GM21737 (cell line): ENCODE measurements at regions not wholly inside any gene's neighbourhood (a gene's known extent, or its start where the extent isn't known, plus 50 kb on each side); places are given as distances from the start of the nearest gene placed in this dataset.

ENCODE experiments used
- ATAC-seq: cut with Tn5 transposase; IDR thresholded peaks from one replicate; pipeline ENCODE4 v1.9.1; 2021; ENCODE audit warnings: mild to moderate bottlenecking, moderate library complexity; ENCODE audit not compliant: unreplicated experiment

DNA sequence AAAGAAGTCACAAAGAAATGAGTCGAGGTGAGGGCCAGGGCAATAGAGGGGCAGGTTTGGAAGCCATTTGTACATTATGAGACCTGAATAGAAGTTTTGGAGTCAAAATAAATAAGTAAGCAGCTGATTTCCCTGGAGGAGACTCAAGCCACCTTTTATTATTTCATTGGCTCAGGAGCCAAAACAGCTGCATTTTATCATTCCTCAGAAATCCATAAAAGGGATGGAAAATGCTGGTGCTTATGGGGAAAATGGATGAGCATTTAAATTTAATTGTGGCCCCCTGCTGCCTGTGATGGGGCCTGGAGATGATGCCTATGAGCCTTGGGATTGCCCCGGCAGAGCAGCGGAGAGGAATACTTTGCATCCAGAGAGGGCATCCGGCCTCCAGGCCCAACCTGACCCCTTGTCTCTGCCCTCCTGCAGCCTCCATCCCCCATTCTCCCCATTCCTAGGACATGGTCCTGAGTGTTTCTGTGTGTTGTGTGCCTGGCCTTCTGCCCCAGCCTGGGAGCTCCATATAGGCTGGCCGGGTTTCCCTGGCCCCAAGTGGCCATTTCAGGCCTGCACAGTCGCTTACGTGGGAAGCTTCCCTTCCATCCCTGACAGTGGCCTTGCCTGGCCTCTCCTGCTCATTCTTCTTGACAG lies 296.8 kb upstream of the ZMIZ1 start:
- ATAC-seq: no peak

DNA sequence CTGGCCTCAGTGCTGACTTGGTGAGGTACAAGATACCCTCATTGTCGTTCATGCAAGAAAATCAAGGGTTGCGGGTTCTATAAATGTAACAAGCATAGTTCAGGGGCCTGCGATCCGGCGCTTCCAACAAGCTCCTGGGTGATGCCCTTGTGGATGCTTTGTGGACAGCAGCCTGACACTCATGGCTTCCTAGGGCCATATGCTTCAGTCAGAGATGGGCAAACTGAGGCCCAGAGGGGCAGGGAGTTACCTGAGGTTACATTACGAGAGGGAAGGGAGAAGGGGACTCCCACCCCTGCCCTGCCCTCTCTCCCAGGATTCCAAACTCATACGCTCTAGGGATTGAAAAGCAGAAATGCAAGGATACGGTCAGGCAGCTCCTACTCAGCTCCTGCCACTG lies 296.3 kb upstream of the ZMIZ1 start:
- ATAC-seq: no peak

DNA sequence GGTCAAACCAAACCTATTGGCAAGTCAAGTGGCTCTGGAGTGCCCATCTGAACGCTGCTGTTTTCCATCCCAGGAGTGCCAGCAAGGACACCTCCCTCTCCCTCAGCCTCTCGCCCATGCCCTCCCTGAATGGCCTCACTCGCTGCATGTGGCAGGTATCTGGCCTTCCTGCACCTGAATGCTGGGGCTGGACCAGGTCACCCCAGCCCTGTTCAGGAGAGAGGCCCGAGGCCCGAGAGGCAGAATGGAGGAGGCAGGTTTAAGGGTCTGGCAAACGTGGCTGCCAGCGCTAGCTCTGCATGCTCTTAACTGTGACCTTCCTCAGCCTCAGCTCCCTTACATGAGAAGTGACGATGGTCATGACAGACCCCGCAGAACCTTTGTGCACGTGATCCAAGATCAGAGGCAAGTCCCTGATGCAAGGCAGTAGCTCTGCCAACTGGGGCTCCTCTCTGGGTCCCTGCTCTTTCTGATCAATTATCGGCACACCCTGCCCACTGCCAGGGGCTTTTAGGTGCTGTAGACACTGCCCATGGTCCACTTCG lies 295.7 kb upstream of the ZMIZ1 start:
- ATAC-seq: no peak

- ATAC-seq: no peak
Measured at GRCh38 chr10:78774614-78774998, 294.2 kb upstream of the ZMIZ1 start.

- ATAC-seq: no peak
Measured at GRCh38 chr10:78774999-78775711, 293.6 kb upstream of the ZMIZ1 start.

- ATAC-seq: no peak
Measured at GRCh38 chr10:78775891-78776290, 292.9 kb upstream of the ZMIZ1 start.

GRCh38 chr10:78776756-78777155 lies 292.0 kb upstream of the ZMIZ1 start:
- no peak for ATAC-seq

GRCh38 chr10:78777466-78777865 lies 291.3 kb upstream of the ZMIZ1 start:
- no peak for ATAC-seq

DNA sequence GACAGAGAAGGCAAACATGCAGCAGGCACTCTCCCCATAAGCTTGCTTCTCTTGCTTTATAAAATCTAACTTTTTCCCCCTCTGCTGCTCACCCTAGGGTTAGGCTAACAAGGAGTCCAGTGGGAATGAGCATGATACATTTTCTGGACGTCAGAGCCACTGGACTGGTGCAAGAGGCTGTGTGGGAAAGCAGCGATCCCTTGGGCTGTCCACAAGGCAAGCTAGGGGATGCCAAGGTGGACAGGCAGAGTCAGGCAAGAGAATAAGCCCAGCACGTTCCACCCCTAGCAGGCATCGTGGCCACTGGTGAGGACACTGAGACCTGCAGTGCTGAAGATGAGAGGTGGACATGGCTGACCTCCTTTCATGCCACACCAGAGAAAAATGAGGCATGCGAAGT lies 290.9 kb upstream of the ZMIZ1 start:
- no peak for ATAC-seq

DNA sequence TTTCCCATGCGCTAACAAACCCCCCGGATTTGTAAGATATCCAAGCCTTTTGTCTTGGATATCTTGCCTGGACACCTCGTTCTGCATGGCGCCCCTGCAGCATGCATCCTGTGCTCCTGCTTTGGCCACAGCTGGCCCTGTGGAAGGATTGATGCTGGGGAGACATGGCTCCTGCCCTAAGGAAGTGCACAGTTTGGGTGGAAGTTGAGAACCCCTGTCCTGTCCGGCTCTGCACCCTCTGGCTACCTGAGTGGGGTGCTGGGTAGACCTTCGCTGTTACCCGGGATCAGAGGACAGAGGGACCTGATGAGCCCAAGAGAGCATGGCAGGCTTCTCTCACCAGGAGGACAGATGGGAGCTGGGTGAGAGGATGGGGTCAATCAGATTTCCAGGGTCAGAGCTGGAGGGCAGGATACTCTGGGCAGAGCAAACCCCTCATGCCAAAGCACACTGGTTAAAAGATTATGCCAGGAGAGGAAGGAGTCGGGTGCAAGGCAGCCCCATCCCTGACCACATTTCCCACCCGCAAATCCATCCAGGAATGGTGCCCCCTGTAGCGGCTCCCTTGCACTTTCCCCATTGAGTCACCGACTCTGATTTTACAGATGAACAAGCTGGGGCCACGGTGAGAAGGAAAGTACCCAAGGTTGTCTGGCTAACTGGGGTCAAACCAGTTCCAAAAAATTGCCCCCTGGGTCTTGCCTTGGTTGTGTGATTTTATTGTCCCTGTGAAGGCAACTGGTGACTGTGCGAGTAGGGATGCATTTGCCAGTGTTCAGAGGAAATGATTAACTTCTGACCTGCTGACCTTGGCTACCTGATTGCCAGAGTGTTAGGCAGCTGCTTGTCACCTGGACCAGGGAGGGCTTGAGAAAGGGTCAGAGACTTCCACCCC lies 290.1 kb upstream of the ZMIZ1 start:
- ATAC-seq: no peak

- no peak for ATAC-seq
Measured at GRCh38 chr10:78779339-78779955, 289.3 kb upstream of the ZMIZ1 start.

DNA sequence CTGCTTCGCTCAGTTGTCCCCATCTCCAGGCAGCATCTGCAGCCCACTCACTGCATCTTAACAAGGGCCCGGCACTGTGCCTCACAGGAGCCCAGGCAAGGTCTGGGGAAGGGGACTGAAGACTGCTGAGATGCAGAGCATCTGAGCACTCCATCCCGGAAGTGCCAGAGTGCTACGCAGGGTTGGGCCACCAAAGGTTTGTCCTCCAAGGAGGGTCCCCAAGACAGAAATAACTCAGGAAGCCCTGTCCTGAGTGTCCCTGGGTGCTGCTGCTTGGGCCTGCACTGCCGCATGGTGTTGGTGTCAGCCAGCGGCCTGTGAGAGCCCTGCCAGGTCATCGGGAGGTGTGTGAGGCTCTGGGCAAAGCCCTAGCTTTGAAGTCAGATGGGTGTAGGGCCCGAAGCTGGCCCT lies 288.2 kb upstream of the ZMIZ1 start:
- no peak for ATAC-seq

- ATAC-seq: no peak
Measured at GRCh38 chr10:78781251-78781913, 287.4 kb upstream of the ZMIZ1 start.

GRCh38 chr10:78781991-78782390 lies 286.8 kb upstream of the ZMIZ1 start:
- ATAC-seq: no peak

DNA sequence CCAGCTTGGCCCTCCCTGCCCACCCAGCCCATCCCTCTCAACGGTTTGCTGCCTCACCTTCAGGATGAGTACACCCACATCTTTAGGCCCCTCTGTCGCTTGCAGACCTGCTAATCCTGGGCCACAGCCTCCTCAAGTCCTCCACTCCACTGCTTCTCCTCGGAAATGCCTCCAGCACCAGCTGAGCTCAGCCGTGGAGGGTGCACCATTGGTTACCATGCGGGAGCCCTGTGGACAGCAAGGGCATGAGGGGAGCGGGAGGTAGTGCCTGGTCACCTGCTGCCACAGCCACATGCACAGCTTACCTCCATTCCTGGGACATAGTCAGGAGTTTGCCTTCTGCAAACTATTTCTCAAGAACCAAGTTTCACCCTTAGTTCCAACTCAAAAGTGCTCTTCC lies 286.3 kb upstream of the ZMIZ1 start:
- ATAC-seq: no peak

DNA sequence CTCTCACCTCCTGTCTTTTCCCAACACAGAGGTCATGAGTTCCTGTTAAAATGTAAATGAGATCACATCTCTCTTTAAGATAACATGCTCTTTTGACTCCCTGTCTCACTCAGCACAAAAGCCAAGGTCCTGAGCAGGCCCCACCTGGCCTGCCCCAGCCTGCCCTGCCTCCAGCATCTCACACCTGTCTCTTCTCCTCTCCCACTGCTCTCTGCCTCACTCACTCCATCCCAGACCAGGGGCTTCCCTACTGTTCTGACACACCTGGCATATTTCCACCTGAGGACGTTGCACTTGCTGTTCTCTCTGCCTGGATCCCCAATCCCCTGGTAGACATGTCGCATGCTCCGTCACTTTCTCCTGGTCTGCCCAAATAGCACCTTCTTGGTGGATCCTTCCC lies 285.0 kb upstream of the ZMIZ1 start:
- ATAC-seq: no peak

DNA sequence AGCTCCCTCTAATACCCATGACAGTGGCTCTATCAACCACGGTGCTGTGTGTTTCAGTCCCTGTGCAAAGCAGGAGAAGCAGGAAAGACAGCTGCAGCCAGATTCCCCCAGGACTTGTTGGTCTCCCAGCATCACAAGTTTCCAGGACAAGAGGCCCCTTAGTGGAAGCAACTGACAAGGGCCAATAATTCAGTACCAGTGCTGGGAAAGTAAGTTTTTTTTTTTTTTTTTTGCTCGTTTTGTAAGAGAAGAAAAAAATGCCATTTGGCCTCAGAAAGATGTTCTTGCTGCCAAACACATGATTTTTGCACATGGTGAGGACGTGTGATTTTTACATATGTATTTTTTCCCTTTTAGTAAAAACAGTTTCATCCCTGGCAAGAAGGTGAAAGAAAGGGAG lies 284.2 kb upstream of the ZMIZ1 start:
- no peak for ATAC-seq

- no peak for ATAC-seq
Measured at GRCh38 chr10:78785066-78785465, 283.7 kb upstream of the ZMIZ1 start.

DNA sequence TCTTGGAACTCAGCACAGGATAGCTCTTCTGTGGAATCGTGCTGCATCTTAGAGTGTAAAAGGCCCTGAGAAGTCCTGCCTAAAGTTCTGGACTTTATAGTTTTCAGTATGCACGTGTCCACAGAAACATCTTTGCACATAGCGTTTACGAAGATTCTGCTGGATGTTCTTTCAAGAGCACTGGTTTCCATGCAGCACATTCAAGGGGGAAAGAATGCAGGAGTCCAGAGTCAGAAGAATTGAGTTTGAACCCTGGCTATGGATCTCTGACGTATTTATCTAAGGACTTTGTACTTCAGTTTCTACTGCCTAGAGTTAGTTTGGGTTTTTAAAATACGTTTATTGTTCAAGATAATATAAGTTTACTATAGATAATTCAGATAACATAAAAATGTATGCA lies 282.8 kb upstream of the ZMIZ1 start:
- no peak for ATAC-seq

DNA sequence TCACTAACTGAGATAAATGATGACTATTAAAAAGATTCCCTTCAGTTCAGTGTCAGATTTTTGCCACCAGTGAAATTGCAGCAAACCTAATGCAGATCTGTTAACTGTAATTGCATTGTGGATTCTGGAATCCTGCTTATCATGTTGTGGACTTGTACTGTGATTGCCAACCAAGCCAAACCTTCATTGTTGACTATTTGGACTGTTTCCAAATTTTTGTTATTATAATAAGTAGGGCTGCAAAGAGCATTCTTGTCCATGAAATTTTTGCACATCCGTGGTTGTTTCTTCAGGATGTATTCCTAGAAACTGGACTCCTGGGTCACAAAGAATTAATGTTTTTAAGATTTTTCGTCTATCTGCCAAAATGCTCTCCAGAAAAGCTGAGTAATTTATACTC lies 281.6 kb upstream of the ZMIZ1 start:
- no peak for ATAC-seq
